Endodermal cell (in vitro differentiated cells): ENCODE measurements at regions not wholly inside any gene's neighbourhood (a gene's known extent, or its start where the extent isn't known, plus 50 kb on each side); places are given as distances from the start of the nearest gene placed in this dataset.

ENCODE experiments used
- DNase-seq: peaks from one replicate; pipeline ENCODE4 v3.0.0-alpha.2; 2017
- H3K27ac ChIP-seq: 2 replicates; pipeline ENCODE4 v1.5.1; 2013; ENCODE audit warnings: mild to moderate bottlenecking, low read depth, low read length, moderate library complexity
- H3K27me3 ChIP-seq: 2 replicates; pipeline ENCODE4 v1.6.1; 2013; ENCODE audit warnings: mild to moderate bottlenecking, low read length, moderate library complexity; ENCODE audit not compliant: insufficient read depth, control insufficient read depth, poor library complexity, severe bottlenecking
- H3K36me3 ChIP-seq: 2 replicates; pipeline ENCODE4 v1.7.0; 2013; ENCODE audit warnings: mild to moderate bottlenecking, low read length, moderate library complexity; ENCODE audit not compliant: control insufficient read depth, insufficient read depth
- H3K4me1 ChIP-seq: one replicate; pipeline ENCODE4 v1.7.0; 2013; ENCODE audit warnings: low read length; ENCODE audit not compliant: control insufficient read depth, insufficient read depth
- H3K4me3 ChIP-seq: 2 replicates; pipeline ENCODE4 v1.5.1; 2013; ENCODE audit warnings: mild to moderate bottlenecking, low read length, moderate library complexity
- H3K9ac ChIP-seq: 2 replicates; pipeline ENCODE4 v1.6.1; 2013; ENCODE audit warnings: mild to moderate bottlenecking, low read length, moderate library complexity; ENCODE audit not compliant: poor library complexity, severe bottlenecking; ENCODE audit errors: extremely low read depth
- H3K9me3 ChIP-seq: 2 replicates; pipeline ENCODE4 v1.6.1; 2013; ENCODE audit warnings: mild to moderate bottlenecking, low read length, moderate library complexity; ENCODE audit not compliant: control insufficient read depth
- H3K27ac Mint-ChIP-seq: 2 replicates; pipeline ENCODE4 v1.8.0; 2020; ENCODE audit warnings: mixed read lengths
- H3K27me3 Mint-ChIP-seq: 2 replicates; pipeline ENCODE4 v1.8.0; 2021; ENCODE audit warnings: mild to moderate bottlenecking, mixed read lengths; ENCODE audit not compliant: insufficient read depth
- H3K36me3 Mint-ChIP-seq: 2 replicates; pipeline ENCODE4 v1.8.0; 2020; ENCODE audit warnings: low read depth, mixed read lengths
- H3K4me1 Mint-ChIP-seq: 2 replicates; pipeline ENCODE4 v1.8.0; 2020; ENCODE audit warnings: mixed read lengths
- H3K4me3 Mint-ChIP-seq: 2 replicates; pipeline ENCODE4 v1.8.0; 2020; ENCODE audit warnings: mild to moderate bottlenecking, moderate library complexity, mixed read lengths
- H3K9me3 Mint-ChIP-seq: 2 replicates; pipeline ENCODE4 v1.8.0; 2020; ENCODE audit warnings: mild to moderate bottlenecking, mixed read lengths
- WGBS, 2 experiments: methylation state at CpG; one replicate each; pipeline versions ENCODE4 v1.1.5 to v1.1.7; 2013; ENCODE audit warnings: missing lambda C conversion rate in 2 of 2, mixed read lengths in 1 of 2; ENCODE audit not compliant: insufficient coverage in 1 of 2, insufficient read length in 1 of 2; 5-methylcytosine and 5-hydroxymethylcytosine counted together
- TF ChIP-seq, protein P1 (sequence below): fragments of 200-600 bp; sonication (generic); conservative IDR thresholded peaks from 2 replicates; pipeline ENCODE4 v1.5.0; 2021; ENCODE audit warnings: antibody characterized with exemption, mild to moderate bottlenecking

DNA sequence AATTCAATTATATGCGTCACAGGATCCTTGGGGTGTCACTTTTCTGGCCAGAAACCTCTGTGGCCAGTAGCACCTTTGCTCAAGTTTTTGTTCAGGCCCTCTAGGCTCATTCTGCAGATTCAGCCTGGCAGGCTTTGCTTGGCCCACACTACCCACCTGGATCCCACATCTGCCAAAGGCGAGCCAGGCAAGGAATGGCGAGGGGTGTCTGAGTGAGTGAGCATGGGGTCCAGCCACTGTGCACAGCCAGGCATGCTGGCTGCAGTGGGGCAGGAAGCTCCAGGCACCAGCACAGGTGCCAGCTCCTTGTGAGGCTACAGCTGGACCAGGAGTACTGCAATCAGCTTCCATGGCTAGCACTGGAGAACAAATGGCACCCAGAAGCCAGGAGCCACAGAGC lies 914.9 kb downstream of the FSTL5 start:
- H3K4me1 Mint-ChIP-seq, result no peaks in the 10 kb centered on the region
- no peak overlapping the region for H3K9ac ChIP-seq
- no peaks in the 10 kb centered on the region for H3K36me3 ChIP-seq
- H3K27me3 ChIP-seq, result no peaks in the 10 kb centered on the region
- no peak overlapping the region for H3K4me3 ChIP-seq
- no peak overlapping the region for H3K27ac Mint-ChIP-seq
- peaks cover 16% of the 10 kb centered on the region for H3K9me3 Mint-ChIP-seq
- TF ChIP-seq, protein P1, sequence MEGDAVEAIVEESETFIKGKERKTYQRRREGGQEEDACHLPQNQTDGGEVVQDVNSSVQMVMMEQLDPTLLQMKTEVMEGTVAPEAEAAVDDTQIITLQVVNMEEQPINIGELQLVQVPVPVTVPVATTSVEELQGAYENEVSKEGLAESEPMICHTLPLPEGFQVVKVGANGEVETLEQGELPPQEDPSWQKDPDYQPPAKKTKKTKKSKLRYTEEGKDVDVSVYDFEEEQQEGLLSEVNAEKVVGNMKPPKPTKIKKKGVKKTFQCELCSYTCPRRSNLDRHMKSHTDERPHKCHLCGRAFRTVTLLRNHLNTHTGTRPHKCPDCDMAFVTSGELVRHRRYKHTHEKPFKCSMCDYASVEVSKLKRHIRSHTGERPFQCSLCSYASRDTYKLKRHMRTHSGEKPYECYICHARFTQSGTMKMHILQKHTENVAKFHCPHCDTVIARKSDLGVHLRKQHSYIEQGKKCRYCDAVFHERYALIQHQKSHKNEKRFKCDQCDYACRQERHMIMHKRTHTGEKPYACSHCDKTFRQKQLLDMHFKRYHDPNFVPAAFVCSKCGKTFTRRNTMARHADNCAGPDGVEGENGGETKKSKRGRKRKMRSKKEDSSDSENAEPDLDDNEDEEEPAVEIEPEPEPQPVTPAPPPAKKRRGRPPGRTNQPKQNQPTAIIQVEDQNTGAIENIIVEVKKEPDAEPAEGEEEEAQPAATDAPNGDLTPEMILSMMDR, result no peak
- 95% methylated on average over 3 of the region's 3 CpGs; no CpG with 5 or more reads in 1 of the 2 experiments for WGBS, 2 experiments
- no peak overlapping the region for H3K4me3 Mint-ChIP-seq
- no peaks in the 10 kb centered on the region for H3K27me3 Mint-ChIP-seq
- no peaks in the 10 kb centered on the region for H3K4me1 ChIP-seq
- peaks cover 13% of the 10 kb centered on the region for H3K9me3 ChIP-seq
- DNase-seq, result no peak
- no peak overlapping the region for H3K27ac ChIP-seq
- no peaks in the 10 kb centered on the region for H3K36me3 Mint-ChIP-seq

DNA sequence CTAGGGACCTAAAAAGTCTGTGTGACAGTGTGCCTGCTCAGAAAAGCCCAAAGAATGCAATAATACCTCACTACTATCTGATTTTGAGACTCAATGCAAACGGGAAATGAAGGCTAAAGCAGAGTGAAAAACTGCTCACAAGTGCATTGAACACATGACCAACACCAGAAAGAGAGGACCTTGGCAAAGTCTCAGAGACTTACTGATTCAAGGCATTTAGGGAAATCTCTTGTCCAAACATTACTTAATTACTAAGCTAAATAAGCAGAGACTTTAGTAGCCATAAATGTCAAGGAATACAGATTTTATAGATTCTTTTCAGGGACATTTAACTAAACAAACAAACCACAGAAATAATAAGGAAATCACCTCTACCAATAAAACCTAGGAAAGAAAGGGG lies 916.0 kb downstream of the FSTL5 start:
- Histone ChIP-seq H3K9me3 (peaks cover 7% of the 10 kb centered on the region), H3K4me1 (no peaks in the 10 kb centered on the region), H3K36me3 (no peaks in the 10 kb centered on the region), H3K4me3 (no peak overlapping the region), H3K9ac (no peak overlapping the region), H3K27ac (no peak overlapping the region), H3K27me3 (no peaks in the 10 kb centered on the region)
- TF ChIP-seq, protein P1, result no peak
- Mint-ChIP-seq H3K36me3 (no peaks in the 10 kb centered on the region), H3K27ac (no peak overlapping the region), H3K4me1 (no peaks in the 10 kb centered on the region), H3K9me3 (peaks cover 13% of the 10 kb centered on the region), H3K27me3 (no peaks in the 10 kb centered on the region), H3K4me3 (no peak overlapping the region)
- no peak for DNase-seq
- WGBS, 2 experiments, result 84 to 100% methylated on average over 1 of the region's 1 CpG

DNA sequence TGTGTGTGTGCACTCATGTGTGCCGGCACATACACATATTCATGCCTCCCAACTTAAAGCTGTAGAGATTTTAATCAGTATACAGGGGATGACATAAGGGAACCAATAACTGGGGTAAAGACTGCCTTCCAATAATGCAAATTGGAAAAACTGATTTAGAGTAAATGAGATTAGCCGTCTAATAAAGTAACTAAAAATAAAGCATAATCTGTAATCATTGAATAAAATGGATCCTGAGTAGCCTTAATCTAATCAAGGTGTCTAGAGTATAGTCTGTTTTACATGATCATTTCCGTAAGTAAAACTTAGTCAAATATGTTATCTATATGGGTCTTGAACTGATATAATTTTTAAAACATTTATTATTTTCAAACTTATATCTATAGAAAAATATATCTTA lies 925.8 kb downstream of the FSTL5 start:
- Histone ChIP-seq H3K9me3 (no peaks in the 10 kb centered on the region), H3K27me3 (no peaks in the 10 kb centered on the region), H3K4me3 (no peak overlapping the region), H3K4me1 (no peaks in the 10 kb centered on the region), H3K27ac (no peak overlapping the region), H3K36me3 (no peaks in the 10 kb centered on the region), H3K9ac (no peak overlapping the region)
- no peak overlapping the region for H3K4me3 Mint-ChIP-seq
- H3K27ac Mint-ChIP-seq, result no peak overlapping the region
- H3K9me3 Mint-ChIP-seq, result no peaks in the 10 kb centered on the region
- H3K36me3 Mint-ChIP-seq, result no peaks in the 10 kb centered on the region
- no peaks in the 10 kb centered on the region for H3K27me3 Mint-ChIP-seq
- no peak for DNase-seq
- TF ChIP-seq, protein P1, result no peak
- 70% methylated on average over 2 of the region's 3 CpGs; no CpG with 5 or more reads in 1 of the 2 experiments for WGBS, 2 experiments
- H3K4me1 Mint-ChIP-seq, result peaks cover 11% of the 10 kb centered on the region
